Daoy (cell line): ENCODE measurements at regions not wholly inside any gene's neighbourhood (a gene's known extent, or its start where the extent isn't known, plus 50 kb on each side); places are given as distances from the start of the nearest gene placed in this dataset.
"Not testable (repeated sequence)": the region's sequence is repeated elsewhere in the genome, so short reads cannot be mapped to it uniquely, and the experiment has no call there.

Experiments used
- DNase-seq: peaks from one replicate; pipeline ENCODE4 v3.0.0-alpha.2; 2015; ENCODE audit warnings: low read depth

- DNase-seq: no peak
Measured at GRCh38 chr20:5492937-5493336, 117.9 kb downstream of the GPCPD1 start.

GRCh38 chr20:5491455-5491854 is 119.4 kb downstream of the GPCPD1 start:
- no peak for DNase-seq

DNA sequence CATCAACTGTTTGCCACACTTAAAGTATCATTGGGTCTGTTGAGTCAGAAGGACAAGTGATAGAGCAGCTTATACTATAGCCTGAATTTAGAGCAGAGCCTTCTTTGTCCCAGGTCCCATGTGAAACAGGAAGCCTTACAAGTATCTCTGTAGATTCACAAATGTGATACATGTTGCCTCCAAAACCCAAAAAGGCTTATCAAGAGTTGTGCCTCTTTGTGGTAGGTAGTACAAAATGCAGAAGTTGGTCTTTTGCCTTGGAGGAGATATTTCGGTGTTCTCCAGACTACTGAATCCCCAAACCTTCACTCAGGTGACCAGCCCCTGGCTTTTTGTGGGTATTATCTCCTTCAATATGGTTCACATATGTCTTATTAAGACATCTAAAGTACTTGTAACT is 121.2 kb downstream of the GPCPD1 start:
- no peak for DNase-seq

DNA sequence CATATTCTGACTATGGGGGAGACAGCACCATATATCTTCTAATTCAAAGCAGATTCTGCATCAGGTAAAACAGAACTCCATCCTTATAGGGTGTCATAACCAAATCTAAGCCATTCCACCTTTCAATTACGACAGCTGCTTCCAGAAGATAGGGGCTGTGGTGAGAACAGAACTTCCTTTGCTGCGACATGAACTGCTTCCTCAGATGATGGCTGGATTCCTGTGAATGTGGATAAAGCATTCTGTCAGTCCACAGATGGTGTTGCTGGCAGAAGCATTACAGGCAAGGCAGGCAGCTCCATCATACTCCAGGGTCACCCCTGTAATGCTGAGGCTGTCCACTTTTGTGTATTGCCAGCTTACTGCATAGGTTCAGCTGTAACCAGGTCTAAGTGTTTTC is 122.0 kb downstream of the GPCPD1 start:
- no peak for DNase-seq

DNA sequence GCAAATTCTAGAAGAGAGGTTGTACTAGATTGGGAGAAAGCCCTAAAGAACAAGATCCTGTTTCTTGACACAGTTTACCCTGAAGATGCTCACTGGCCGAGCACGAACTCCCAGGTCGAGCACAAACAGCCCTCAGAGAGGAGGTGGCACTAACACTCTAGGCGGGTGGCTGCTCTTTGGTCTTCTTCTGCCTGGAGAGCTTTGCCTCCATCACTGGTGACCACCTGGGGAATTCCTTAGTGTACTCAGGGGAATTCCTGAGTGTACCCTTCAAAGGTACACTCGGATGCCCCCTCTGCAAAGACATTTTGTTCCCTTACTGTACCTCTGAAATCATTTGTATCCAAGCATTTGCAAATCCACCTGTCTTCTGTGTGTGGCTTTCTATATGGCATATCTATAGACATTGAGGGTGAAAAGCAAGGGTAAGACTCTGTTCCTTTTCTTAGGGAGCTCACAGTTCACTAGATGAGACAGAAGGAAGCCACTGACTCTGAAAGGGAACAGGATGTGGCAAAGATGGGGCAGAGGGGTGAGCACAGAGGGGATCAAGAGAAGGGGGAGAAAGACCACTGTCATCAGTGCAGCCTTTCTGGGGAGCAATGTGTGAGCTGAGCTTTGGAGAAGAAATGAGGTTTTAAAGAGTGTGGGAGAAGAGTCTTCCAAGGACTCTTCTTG is 124.3 kb downstream of the GPCPD1 start:
- DNase-seq: no peak

DNA sequence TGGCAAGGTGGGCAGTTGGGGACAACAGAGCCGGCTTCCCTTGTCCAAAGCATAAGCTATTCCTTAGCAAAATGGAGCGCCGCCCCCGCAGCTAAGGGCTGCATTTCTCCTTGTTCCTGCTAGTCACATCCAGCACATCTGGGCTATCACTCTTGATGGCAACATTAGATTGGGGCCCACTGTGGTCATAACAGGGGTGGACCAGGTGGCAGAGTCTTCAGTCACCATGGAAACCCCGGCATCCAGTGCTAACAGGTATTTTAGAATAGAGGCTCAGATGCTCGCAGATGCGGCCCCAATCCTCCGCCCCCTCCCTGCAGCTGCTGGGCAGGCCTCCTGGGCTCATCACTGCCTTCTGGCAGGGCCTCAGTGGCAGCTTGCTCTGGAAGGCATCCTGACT is 125.9 kb downstream of the GPCPD1 start:
- DNase-seq: no peak

- DNase-seq: no peak
Measured at GRCh38 chr20:5484346-5484745, 126.5 kb downstream of the GPCPD1 start.

DNA sequence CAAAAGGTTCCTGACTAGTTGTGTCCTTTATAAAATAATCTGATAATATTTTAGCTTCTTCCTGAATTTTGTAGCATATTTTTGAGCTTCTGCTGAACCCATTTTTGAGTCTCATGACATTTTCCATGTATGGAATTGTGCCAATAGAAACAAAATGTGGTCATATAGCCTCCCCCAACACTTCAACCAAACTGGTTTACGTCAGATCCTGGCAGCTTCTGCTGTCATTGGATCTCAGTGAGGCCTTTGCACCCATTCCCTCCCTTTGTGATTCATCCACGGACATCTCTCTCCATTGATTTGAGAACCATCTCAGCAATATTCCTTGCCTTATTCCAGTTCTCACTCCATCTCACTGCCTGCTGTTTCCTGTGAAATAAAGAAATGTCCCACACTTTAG is 128.0 kb downstream of the GPCPD1 start:
- DNase-seq: peak; percentile 38

DNA sequence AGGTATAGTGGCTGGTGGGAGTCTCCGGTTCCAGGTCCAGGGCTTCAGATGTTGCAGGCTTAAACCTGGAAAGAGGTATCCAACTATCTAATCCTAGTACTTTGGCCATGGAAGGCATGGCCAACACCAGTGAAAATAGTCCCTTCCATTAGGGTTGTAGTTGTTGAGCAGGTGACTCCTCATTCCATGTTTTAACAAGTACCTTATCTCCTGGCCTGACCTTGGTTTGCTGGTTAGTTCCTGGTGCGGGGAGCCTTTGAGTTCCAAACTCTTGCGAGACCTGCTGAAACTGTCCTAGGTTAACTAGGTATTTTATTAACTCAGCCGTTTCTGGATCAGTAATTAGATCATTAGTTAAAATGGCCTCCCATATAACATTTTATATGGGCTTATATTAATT is 128.9 kb downstream of the GPCPD1 start:
- DNase-seq: no peak

DNA sequence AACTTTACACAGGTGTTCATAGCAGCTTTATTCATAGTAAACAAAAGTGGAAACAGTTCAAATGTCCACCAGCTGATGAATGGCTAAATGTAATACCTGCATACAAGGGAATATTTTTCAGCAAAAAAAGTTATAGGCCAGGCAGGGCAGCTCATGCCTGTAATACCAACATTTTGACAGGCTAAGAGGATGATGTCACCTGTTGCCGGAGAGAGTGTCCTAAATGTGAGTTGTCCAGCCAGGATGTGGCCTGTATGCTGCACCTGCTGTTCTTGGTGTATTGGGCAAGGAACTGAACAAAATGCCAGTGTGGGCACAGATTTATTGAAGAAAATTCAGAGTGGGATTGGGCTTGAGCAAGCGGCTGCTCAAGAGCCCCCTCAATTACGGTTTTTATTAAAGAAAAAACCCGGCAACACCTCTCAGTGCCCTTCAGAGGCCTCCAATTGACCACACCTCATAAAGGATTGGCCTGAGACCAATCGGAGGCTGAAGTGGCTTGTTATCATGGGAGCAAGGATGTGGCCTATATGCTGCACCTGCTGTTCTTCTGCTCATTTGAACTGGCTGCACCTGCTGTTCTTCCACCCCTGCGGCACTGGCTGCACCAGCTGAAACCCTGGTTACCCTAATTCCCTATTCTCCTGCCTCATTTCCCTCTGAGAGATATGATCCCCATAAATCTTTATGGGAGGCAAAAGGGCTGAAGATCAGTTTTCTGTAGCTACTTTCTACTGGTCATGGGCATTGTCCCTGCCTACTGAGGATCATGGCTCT is 129.8 kb downstream of the GPCPD1 start:
- no peak for DNase-seq

DNA sequence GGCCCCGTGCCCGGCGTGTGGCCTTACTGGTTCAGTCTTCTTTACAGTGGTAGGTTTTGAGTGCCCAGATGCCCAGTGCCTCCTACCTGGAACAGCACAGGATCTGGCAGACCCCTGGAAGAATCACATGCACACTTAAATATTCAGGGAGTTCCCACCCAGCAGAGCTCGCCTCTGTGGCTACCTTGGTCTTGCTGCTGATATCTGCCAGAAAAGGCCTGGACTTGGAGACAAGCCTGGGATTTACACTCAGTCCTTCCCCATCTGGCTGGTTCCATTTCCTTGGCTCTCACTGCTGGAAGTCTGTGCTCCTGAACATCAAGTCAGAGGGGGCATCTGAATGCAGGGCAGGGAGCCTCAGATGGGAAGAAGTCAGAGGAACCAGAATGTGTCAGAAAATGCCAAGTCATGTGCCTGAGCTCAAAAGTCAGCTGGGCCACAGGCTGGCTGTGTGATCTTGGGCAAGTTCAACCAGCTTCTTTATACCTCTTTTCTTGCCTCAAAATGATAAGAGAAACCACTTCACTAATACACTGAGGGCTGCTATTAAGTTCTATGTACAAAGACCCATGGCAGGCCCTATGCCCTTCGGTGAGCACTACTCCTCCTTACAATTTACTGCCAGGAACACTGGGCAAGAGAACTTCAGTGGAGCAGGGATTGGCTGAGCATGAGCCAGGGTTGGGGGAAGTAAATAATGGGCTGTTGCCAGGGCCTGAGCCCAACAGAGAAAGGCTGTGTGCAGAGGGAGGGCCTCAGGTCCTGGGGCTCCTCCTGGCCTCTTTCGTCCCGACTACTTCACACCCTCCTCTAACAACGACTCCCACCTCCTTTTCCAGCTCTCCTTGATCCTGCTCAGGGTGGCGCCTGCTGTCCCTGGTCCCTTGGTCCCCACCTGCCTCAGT is 135.9 kb downstream of the GPCPD1 start:
- DNase-seq: no peak

GRCh38 chr20:5471866-5472265 is 138.9 kb downstream of the GPCPD1 start:
- DNase-seq: not testable (repeated sequence)

- no peak for DNase-seq
Measured at GRCh38 chr20:5471368-5471767, 139.4 kb downstream of the GPCPD1 start.

DNA sequence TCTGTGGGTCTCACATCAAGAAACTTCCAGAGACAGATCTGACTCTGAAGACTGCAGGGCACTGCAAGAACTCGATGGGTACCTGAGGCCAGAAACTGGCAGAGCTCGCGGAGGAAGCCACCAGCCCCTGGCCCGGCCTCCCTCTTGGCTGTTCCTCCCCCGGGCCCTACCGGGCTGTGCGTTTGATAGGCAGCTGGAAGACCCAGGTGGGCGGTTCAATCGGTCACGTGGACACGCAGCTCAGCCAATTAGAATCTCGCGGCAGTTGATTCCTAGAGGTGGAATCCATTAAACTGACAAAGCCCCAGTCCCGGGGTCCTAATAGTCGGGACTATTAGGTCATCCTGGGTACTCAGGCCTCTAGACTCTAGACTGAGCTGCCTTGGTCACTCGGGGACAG is 139.9 kb downstream of the GPCPD1 start:
- DNase-seq: no peak

- DNase-seq: no peak
Measured at GRCh38 chr20:5470458-5470857, 140.3 kb downstream of the GPCPD1 start.

DNA sequence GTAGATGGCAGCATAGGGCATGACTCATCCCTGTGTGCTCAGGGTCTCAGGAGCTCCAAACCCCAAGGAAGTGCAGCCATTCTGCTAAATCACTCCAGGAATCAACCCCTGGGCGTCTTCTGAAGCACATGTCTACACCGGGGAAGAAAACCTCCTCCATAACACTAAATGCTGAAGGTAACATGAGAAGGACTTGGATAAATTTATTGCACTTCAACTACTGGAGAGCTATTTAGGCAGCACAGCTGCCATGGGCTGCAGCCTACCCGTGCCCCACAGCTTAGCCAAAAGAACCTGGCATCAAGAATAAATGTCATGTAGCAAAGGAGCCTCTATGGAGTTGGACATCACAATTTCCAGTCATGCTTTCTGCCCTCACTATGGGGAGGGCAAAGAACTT is 141.7 kb downstream of the GPCPD1 start:
- no peak for DNase-seq

- no peak for DNase-seq
Measured at GRCh38 chr20:5467086-5467485, 143.7 kb downstream of the GPCPD1 start.

DNA sequence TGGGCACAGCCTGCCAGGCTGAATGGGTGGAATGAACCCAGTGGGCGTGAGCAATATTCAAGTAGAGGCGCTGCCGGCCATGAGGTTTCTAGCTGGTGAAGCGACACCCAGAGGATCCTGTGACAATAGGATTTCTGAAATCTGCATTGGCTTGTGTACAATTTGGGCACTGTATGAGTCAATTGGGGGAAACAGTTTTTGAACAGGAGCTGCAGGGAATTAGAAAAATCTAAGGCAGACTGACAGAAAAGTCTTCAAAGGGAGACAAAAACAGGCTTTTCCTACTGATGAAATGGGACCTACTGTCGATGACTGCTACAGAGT is 145.2 kb downstream of the GPCPD1 start:
- DNase-seq: no peak

DNA sequence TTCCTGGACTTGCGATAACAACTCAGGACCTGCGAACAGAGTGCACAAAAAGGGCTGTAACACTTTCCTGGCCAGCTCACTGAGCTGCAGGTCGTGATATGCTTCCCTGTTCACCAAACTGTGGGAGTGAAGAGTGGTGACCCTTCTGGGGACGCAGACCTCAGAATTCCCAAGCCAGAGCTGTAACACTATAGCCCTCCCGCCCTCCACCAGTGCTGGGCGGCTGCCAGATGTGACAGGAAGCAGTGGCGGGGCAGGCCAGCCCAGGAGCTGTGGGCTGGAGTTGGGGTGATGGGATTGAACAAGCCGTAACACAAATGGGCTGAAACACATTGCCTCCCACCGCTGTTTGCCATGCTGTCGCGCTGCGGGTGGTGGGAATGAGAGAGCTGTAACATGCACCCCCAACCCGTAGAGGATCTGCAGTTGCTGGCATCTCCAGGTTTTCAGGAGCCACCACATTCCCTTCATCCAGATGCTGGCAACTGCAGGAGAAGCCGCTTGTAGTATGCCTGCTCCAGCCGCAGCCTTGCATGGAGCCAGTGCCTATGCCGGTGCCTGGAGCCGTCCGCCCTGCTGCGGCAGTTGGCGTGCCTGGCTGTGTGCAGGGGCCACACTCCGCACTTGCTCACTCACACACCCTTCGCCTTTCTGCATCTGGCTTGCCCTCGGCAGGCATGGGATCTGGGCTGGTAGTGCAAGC is 145.8 kb downstream of the GPCPD1 start:
- no peak for DNase-seq

DNA sequence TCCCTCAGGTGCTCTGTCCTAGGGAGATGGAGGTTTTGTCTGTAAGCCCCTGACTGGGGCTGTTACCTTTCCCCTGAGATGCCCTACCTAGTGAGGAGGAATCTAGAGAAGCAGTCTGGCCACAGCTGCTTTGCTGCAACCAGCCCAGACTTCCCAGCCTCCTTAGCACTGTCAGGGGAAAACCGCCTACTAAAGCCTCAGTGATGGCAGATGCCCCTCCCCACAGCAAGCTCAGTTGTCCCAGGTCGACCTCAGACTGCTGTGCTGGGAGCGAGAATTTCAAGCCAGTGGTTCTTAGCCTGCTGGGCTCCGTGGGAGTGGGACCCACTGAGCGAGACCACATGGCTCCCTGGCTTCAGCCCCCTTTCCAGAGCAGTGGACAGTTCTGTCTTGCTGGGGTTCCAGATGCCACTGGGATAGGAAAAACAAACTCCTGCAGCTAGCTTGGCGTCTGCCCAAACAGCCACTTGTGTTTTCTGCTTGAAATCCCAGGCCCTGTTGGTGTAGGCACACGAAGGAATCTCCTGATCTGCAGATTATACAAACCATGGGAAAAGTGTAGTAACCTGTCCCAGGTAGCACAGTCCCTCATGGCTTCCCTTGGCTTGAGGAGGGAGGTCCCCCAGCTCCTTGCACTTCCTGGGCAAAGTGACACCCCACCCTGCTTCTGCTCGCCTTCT is 146.4 kb upstream of the PROKR2 start:
- no peak for DNase-seq

DNA sequence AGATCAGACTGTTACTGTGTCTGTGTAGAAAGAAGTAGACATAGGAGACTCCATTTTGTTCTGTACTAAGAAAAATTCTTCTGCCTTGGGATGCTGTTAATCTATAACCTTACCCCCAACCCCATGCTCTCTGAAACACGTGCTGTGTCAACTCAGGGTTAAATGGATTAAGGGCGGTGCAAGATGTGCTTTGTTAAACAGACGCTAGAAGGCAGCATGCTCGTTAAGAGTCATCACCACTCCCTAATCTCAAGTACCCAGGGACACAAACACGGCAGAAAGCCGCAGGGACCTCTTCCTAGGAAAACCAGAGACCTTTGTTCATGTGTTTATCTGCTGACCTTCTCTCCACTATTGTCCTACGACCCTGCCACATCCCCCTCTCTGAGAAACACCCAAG is 137.0 kb upstream of the PROKR2 start:
- not testable (repeated sequence) for DNase-seq
